Brain microvascular endothelial cell (primary cell): ENCODE measurements at regions not wholly inside any gene's neighbourhood (a gene's known extent, or its start where the extent isn't known, plus 50 kb on each side); places are given as distances from the start of the nearest gene placed in this dataset.

Experiments
- DNase-seq: peaks from one replicate; pipeline ENCODE4 v3.0.0-alpha.2; 2020
- H3K27ac ChIP-seq: fragments of 250-450 bp; sonication (Bioruptor Pico); 2 replicates; pipeline ENCODE4 v1.5.1; 2020; ENCODE audit warnings: mild to moderate bottlenecking, moderate library complexity
- H3K27me3 ChIP-seq: fragments of 250-450 bp; sonication (Bioruptor Pico); replicated peaks from 2 replicates; pipeline ENCODE4 v1.5.1; 2020; ENCODE audit warnings: mild to moderate bottlenecking
- H3K36me3 ChIP-seq: fragments of 250-450 bp; sonication (Bioruptor Pico); replicated peaks from 2 replicates; pipeline ENCODE4 v1.5.1; 2020; ENCODE audit warnings: mild to moderate bottlenecking
- H3K4me3 ChIP-seq: 2 replicates; pipeline ENCODE4 v1.5.1; 2011; ENCODE audit warnings: low read depth, mild to moderate bottlenecking, control low read depth, low read length, moderate library complexity
- CTCF ChIP-seq: IDR thresholded peaks from 2 replicates; pipeline ENCODE4 v1.5.1; 2011; ENCODE audit warnings: low read depth, mild to moderate bottlenecking, moderate library complexity, low read length, control low read depth, inconsistent platforms; ENCODE audit errors: missing control alignments
- in situ Hi-C: cut with HindIII; loops from 2 replicates; pipeline ENCODE4 v1.10.0; 2017; ENCODE audit warnings: low sequenced_read_pairs, low pct_ligation_motif_present

DNA sequence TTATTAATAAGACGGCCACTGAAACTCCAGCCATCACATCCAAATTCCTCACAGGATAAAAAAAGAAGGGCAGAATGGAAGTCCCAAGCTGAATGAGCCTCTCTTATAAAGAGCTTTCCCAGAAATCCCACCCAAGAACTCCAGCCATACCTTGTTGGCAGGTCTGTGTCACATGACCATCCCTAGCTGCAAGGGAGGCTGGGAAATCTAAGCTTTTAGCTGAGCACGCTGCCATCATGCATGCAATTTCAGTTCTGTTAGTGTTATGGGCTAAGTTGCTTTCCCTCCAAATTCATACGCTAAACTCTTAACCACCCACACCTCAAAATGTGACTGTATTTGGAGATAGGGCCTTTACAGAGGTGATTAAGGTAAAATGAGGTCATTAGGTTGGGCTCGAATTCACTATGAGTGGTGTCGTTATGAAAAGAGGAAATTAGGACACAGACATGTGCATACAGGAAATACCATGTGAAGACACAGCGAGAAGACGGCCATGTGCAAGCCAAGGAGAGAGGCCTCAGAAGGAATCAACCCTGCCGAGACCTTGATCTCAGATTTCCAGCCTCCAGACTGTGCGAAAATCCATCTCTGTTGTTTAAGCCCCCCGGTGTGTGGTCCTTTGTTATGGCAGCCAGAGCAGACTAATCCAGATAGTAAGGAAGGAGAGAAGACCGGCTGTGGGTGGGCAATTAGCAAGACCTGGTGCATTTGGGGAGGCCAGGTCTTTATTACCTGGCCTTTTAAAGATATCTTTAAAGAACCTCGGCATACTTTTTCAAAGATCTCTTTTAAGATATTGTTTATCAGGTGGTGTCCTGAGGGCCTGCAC, 317.6 kb downstream of the BCOR start:
- Histone ChIP-seq H3K27me3 (no peaks in the 10 kb centered on the region), H3K27ac (no peak overlapping the region), H3K4me3 (no peak overlapping the region), H3K36me3 (no peaks in the 10 kb centered on the region)
- in situ Hi-C loops: no loop called here
- no peak for DNase-seq
- no peak for TF ChIP-seq CTCF

DNA sequence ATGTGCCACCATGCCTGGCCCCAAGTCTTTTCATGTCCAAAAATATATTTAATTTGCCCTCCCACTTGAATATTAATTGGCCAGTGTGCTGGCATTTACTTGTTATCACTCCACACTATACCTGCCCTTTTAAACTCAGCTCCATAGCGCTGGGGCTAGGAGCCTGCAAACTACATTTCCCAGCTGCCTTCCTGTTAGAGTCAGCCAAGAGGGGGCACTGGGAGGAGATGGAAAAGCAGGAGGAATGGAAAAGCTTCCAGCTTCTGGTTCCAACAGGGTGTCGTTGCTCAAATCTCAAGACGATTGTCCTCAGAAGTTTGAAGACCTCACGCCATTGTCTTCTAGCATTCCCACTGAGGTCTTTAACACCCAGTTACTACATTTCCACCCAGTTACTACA, 315.5 kb downstream of the BCOR start:
- TF ChIP-seq CTCF: no peak
- Histone ChIP-seq H3K4me3 (no peak overlapping the region), H3K27me3 (no peaks in the 10 kb centered on the region), H3K36me3 (no peaks in the 10 kb centered on the region), H3K27ac (no peak overlapping the region)
- DNase-seq: no peak
- in situ Hi-C loops: no loop called here

GRCh38 chrX:39787999-39788398, 309.8 kb downstream of the BCOR start:
- Histone ChIP-seq H3K27me3 (no peaks in the 10 kb centered on the region), H3K36me3 (no peaks in the 10 kb centered on the region), H3K4me3 (no peak overlapping the region), H3K27ac (no peak overlapping the region)
- DNase-seq: no peak
- in situ Hi-C loops: no loop called here
- TF ChIP-seq CTCF: no peak

DNA sequence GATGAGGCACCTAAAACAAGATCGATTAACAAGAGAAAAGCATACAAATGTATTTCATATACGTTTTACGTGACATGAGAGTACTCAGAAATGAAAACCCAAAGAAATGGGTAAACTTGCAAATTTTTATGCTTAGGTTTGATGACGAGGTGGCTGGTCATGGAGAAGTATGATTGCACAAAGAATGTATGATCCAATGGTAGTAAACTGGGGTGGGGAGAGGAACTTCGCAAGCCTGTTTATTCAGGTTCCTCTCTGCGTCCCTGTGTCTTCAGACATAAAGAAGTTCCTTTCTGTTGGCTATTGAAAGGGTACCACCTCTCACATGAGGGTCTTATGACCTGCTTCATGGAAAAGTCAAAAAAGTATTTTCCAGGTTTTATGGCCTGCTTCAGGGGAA, 309.2 kb downstream of the BCOR start:
- Histone ChIP-seq H3K27ac (no peak overlapping the region), H3K27me3 (no peaks in the 10 kb centered on the region), H3K36me3 (no peaks in the 10 kb centered on the region), H3K4me3 (no peak overlapping the region)
- TF ChIP-seq CTCF: no peak
- no peak for DNase-seq
- in situ Hi-C loops: no loop called here

DNA sequence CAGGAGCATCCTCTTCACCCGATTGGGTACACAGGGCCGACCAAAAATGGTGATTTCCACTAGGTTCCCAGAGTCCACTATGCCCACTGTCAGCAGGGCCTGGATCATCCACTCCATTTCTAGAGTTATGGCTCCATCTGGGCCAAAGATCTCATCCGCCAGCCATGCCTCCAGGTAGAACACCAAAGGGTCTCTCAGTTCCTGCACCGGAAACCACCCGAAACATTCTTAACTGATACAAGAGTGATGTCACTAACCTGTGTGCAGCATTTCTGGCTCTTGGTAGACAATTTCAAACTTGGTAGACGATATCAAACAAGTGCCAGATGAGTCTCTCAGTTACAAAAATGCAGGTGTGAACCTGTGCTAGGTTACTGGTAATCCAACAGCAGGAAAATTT, 306.1 kb downstream of the BCOR start:
- in situ Hi-C loops: no loop called here
- H3K36me3 ChIP-seq: no peaks in the 10 kb centered on the region

More for the DNA sequence above, 306.1 kb downstream of the BCOR start:
- no peak for DNase-seq
- TF ChIP-seq CTCF: no peak
- H3K4me3 ChIP-seq: no peak overlapping the region
- no peak overlapping the region for H3K27ac ChIP-seq
- no peaks in the 10 kb centered on the region for H3K27me3 ChIP-seq
